ENCODE measurements at regions not wholly inside any gene's neighbourhood (a gene's known extent, or its start where the extent isn't known, plus 50 kb on each side); places are given as distances from the start of the nearest gene placed in this dataset.

DNA sequence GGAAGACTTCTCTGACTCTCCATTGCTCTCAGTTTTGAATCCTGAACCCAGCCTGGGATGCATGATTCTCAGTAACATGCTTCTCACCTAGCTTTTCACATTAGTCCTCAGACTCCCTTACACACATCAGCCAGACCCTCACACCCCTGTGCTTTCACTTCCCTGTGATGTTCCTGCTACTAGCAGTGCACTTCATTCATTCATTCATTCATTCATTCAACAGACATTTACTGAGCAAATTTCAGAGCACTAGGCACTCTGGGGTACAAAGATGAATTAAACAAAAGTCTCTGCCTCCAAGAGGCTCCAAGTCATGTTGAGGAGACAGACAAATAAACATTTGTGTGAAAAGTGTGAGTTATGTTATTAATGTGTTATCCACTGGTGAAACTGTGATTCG, 145.2 kb downstream of the RXFP2 start:
- TF ChIP-seq ZNF3 (CRISPR knock-in tag; IDR thresholded peaks at IDR 0.05) = no peak
- TF ChIP-seq, protein P1, sequence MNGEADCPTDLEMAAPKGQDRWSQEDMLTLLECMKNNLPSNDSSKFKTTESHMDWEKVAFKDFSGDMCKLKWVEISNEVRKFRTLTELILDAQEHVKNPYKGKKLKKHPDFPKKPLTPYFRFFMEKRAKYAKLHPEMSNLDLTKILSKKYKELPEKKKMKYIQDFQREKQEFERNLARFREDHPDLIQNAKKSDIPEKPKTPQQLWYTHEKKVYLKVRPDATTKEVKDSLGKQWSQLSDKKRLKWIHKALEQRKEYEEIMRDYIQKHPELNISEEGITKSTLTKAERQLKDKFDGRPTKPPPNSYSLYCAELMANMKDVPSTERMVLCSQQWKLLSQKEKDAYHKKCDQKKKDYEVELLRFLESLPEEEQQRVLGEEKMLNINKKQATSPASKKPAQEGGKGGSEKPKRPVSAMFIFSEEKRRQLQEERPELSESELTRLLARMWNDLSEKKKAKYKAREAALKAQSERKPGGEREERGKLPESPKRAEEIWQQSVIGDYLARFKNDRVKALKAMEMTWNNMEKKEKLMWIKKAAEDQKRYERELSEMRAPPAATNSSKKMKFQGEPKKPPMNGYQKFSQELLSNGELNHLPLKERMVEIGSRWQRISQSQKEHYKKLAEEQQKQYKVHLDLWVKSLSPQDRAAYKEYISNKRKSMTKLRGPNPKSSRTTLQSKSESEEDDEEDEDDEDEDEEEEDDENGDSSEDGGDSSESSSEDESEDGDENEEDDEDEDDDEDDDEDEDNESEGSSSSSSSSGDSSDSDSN (CRISPR knock-in tag; IDR thresholded peaks at IDR 0.05) = no peak
